GM12878 (cell line): ENCODE measurements at regions not wholly inside any gene's neighbourhood (a gene's known extent, or its start where the extent isn't known, plus 50 kb on each side); places are given as distances from the start of the nearest gene placed in this dataset.

Experiments used
- CEBPB ChIP-seq, 2 experiments: fragments of 150-350 bp in 1 of 2; IDR thresholded peaks; 2 replicates each; pipeline ENCODE4 v1.6.1; 2012 to 2014; ENCODE audit warnings: low read depth in 2 of 2, low read length in 2 of 2, borderline replicate concordance in 1 of 2, inconsistent platforms in 1 of 2
- CTCF ChIP-seq, 3 experiments: IDR thresholded peaks in 2 of 3; conservative IDR thresholded peaks in 1 of 3; 2 replicates each; pipeline ENCODE4 v1.5.1; 2011; ENCODE audit warnings: low read depth in 3 of 3, low read length in 3 of 3, mild to moderate bottlenecking in 3 of 3, control low read depth in 2 of 3, moderate library complexity in 2 of 3, inconsistent platforms in 1 of 3, mixed read lengths in 1 of 3; ENCODE audit not compliant: control insufficient read depth in 2 of 3, insufficient read depth in 1 of 3; ENCODE audit errors: extremely low read depth in 1 of 3
- EZH2 ChIP-seq: IDR thresholded peaks from 2 replicates; pipeline ENCODE4 v1.6.1; 2012; ENCODE audit warnings: low read depth, mild to moderate bottlenecking, control low read depth, inconsistent platforms, low read length, borderline replicate concordance; ENCODE audit not compliant: control insufficient read depth
- FOXM1 ChIP-seq: IDR thresholded peaks from 2 replicates; pipeline ENCODE4 v1.6.1; 2012; ENCODE audit warnings: low read depth, mild to moderate bottlenecking, inconsistent platforms, low read length, moderate library complexity
- PAX8 ChIP-seq: fragments of 450-650 bp; IDR thresholded peaks from 2 replicates; pipeline ENCODE4 v1.6.1; 2017; ENCODE audit warnings: mild to moderate bottlenecking, moderate library complexity
- PBX3 ChIP-seq: IDR thresholded peaks from 2 replicates; pipeline ENCODE4 v1.6.1; 2011; ENCODE audit warnings: mild to moderate bottlenecking, low read depth, low read length, moderate library complexity; ENCODE audit not compliant: insufficient replicate concordance
- POLR2AphosphoS5 ChIP-seq: IDR thresholded peaks from 2 replicates; pipeline ENCODE4 v1.6.1; 2011; ENCODE audit warnings: mild to moderate bottlenecking, low read length, inconsistent platforms
- SIX5 ChIP-seq: IDR thresholded peaks from 2 replicates; pipeline ENCODE4 v1.6.1; 2011; ENCODE audit warnings: mild to moderate bottlenecking, low read depth, low read length, moderate library complexity; ENCODE audit not compliant: severe bottlenecking
- SP1 ChIP-seq: IDR thresholded peaks from one replicate; pipeline ENCODE4 v1.6.1; 2011; ENCODE audit warnings: low read depth, low read length
- SREBF1 ChIP-seq: IDR thresholded peaks from 2 replicates; pipeline ENCODE4 v1.6.1; 2012; ENCODE audit warnings: mild to moderate bottlenecking, low read length
- TF ChIP-seq, protein P1 (sequence below): fragments of 450-650 bp; IDR thresholded peaks from 2 replicates; pipeline ENCODE4 v1.6.1; 2017; ENCODE audit warnings: borderline replicate concordance
- TF ChIP-seq, protein P2 (sequence below): IDR thresholded peaks from 2 replicates; pipeline ENCODE4 v1.6.1; 2012; ENCODE audit warnings: mild to moderate bottlenecking, low read depth, low read length
- TF ChIP-seq, protein P3 (sequence below): IDR thresholded peaks from 2 replicates; pipeline ENCODE4 v1.6.1; 2012; ENCODE audit warnings: low read depth, low read length, improper control_type of control experiment

DNA sequence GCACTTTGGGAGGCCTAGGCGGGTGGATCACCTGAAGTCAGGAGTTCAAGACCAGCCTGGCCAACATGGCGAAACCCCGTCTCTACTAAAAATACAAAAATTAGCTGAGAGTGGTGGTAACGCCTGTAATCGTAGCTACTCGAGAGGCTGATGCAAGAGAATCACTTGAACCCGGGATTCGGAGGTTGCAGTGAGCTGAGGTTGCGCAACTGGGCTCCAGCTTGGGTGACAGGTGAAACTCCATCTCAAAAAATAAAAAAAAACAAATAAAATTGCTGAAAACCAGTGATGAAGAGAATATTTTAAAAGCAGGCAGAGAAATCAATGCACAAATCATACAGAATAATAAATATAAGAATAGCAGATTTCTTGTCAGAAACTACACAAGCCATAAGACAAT is 129.3 kb downstream of the SLIT2 start:
- no peak for TF ChIP-seq PAX8
- no peak for TF ChIP-seq CEBPB (IDR thresholded peaks at IDR 0.05; ENCODE audit: borderline replicate concordance in 1 of 2, low read depth in 2 of 2, low read length in 2 of 2)
- TF ChIP-seq POLR2AphosphoS5 = no peak
- TF ChIP-seq CTCF (IDR thresholded peaks at IDR 0.05 in 2 of 3, conservative IDR thresholded peaks at IDR 0.05 in 1 of 3; ENCODE audit: control insufficient read depth in 2 of 3, extremely low read depth in 1 of 3, insufficient read depth in 1 of 3, low read depth in 3 of 3, low read length in 3 of 3) = no peak
- TF ChIP-seq, protein P1, sequence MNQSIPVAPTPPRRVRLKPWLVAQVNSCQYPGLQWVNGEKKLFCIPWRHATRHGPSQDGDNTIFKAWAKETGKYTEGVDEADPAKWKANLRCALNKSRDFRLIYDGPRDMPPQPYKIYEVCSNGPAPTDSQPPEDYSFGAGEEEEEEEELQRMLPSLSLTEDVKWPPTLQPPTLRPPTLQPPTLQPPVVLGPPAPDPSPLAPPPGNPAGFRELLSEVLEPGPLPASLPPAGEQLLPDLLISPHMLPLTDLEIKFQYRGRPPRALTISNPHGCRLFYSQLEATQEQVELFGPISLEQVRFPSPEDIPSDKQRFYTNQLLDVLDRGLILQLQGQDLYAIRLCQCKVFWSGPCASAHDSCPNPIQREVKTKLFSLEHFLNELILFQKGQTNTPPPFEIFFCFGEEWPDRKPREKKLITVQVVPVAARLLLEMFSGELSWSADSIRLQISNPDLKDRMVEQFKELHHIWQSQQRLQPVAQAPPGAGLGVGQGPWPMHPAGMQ = no peak
- TF ChIP-seq, protein P2, sequence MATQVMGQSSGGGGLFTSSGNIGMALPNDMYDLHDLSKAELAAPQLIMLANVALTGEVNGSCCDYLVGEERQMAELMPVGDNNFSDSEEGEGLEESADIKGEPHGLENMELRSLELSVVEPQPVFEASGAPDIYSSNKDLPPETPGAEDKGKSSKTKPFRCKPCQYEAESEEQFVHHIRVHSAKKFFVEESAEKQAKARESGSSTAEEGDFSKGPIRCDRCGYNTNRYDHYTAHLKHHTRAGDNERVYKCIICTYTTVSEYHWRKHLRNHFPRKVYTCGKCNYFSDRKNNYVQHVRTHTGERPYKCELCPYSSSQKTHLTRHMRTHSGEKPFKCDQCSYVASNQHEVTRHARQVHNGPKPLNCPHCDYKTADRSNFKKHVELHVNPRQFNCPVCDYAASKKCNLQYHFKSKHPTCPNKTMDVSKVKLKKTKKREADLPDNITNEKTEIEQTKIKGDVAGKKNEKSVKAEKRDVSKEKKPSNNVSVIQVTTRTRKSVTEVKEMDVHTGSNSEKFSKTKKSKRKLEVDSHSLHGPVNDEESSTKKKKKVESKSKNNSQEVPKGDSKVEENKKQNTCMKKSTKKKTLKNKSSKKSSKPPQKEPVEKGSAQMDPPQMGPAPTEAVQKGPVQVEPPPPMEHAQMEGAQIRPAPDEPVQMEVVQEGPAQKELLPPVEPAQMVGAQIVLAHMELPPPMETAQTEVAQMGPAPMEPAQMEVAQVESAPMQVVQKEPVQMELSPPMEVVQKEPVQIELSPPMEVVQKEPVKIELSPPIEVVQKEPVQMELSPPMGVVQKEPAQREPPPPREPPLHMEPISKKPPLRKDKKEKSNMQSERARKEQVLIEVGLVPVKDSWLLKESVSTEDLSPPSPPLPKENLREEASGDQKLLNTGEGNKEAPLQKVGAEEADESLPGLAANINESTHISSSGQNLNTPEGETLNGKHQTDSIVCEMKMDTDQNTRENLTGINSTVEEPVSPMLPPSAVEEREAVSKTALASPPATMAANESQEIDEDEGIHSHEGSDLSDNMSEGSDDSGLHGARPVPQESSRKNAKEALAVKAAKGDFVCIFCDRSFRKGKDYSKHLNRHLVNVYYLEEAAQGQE = no peak
- no peak for TF ChIP-seq EZH2
- no peak for TF ChIP-seq FOXM1
- no peak for TF ChIP-seq SP1
- no peak for TF ChIP-seq SREBF1
- TF ChIP-seq PBX3 = no peak
- TF ChIP-seq, protein P3, sequence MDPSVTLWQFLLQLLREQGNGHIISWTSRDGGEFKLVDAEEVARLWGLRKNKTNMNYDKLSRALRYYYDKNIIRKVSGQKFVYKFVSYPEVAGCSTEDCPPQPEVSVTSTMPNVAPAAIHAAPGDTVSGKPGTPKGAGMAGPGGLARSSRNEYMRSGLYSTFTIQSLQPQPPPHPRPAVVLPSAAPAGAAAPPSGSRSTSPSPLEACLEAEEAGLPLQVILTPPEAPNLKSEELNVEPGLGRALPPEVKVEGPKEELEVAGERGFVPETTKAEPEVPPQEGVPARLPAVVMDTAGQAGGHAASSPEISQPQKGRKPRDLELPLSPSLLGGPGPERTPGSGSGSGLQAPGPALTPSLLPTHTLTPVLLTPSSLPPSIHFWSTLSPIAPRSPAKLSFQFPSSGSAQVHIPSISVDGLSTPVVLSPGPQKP = no peak
- no peak for TF ChIP-seq SIX5
